Liver (tissue), 2 donors: ENCODE measurements at regions not wholly inside any gene's neighbourhood (a gene's known extent, or its start where the extent isn't known, plus 50 kb on each side); places are given as distances from the start of the nearest gene placed in this dataset.

Experiments used
- CTCF ChIP-seq: fragments of 150-350 bp; IDR thresholded peaks from 2 replicates; pipeline ENCODE4 v1.5.1; 2017; ENCODE audit warnings: improper control_type of control experiment, low read depth, low read length; ENCODE audit not compliant: missing input control
- FOXA1 ChIP-seq: IDR thresholded peaks from 2 replicates; pipeline ENCODE4 v1.6.1; 2016; ENCODE audit warnings: antibody characterized with exemption
- FOXA2 ChIP-seq: IDR thresholded peaks from 2 replicates; pipeline ENCODE4 v1.6.1; 2016; ENCODE audit warnings: antibody characterized with exemption
- donor health status: healthy.

DNA sequence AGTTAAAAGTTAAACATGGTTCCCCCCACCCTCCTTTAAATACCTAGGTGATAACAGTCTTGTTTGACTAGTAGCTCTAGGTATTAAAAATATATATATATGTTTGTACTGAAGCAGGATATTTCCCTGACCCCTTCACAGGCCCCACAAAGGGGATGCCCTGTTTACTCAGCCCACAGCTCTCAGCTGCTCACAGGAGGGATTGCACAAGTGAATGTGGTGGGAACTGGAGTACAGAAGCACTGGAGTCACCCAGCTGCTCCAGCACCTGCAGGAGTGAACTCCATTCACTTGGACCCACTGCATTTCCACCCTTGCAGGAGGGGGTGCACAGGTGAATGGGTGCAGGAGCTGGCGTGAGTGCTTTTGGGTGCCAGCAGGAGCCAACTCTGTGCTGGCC, 99.3 kb upstream of the TLR3 start:
- TF ChIP-seq CTCF (no peak), FOXA1 (no peak), FOXA2 (no peak)
